COLO829 (cell line): ENCODE measurements at regions not wholly inside any gene's neighbourhood (a gene's known extent, or its start where the extent isn't known, plus 50 kb on each side); places are given as distances from the start of the nearest gene placed in this dataset.

Experiments
- DNase-seq: peaks from one replicate; pipeline ENCODE4 v3.0.0; 2012; ENCODE audit warnings: low spot score

GRCh38 chr9:7238247-7238637 lies 480.5 kb downstream of the KDM4C start:
- DNase-seq = no peak

- DNase-seq = no peak
These were observed 479.9 kb downstream of the KDM4C start for GRCh38 chr9:7237473-7238246.

- DNase-seq = no peak
These were observed 478.4 kb downstream of the KDM4C start for GRCh38 chr9:7236186-7236585.

- peak; percentile 19 for DNase-seq
These were observed 476.4 kb downstream of the KDM4C start for GRCh38 chr9:7234144-7234543.

- no peak for DNase-seq
These were observed 471.8 kb downstream of the KDM4C start for GRCh38 chr9:7229571-7229970.

- no peak for DNase-seq
These were observed 471.0 kb downstream of the KDM4C start for GRCh38 chr9:7228726-7229125.

- no peak for DNase-seq
These were observed 470.2 kb downstream of the KDM4C start for GRCh38 chr9:7227951-7228350.

GRCh38 chr9:7226007-7226640 lies 468.4 kb downstream of the KDM4C start:
- no peak for DNase-seq
